ENCODE measurements at regions not wholly inside any gene's neighbourhood (a gene's known extent, or its start where the extent isn't known, plus 50 kb on each side); places are given as distances from the start of the nearest gene placed in this dataset.

- TF ChIP-seq SMAD3 (CRISPR knock-in tag; IDR thresholded peaks at IDR 0.05; ENCODE audit: borderline replicate concordance): no peak
- TF ChIP-seq SOX15 (CRISPR knock-in tag; IDR thresholded peaks at IDR 0.05): no peak
- TF ChIP-seq GABPB1 (CRISPR knock-in tag; IDR thresholded peaks at IDR 0.05): no peak
- TF ChIP-seq, protein P1, sequence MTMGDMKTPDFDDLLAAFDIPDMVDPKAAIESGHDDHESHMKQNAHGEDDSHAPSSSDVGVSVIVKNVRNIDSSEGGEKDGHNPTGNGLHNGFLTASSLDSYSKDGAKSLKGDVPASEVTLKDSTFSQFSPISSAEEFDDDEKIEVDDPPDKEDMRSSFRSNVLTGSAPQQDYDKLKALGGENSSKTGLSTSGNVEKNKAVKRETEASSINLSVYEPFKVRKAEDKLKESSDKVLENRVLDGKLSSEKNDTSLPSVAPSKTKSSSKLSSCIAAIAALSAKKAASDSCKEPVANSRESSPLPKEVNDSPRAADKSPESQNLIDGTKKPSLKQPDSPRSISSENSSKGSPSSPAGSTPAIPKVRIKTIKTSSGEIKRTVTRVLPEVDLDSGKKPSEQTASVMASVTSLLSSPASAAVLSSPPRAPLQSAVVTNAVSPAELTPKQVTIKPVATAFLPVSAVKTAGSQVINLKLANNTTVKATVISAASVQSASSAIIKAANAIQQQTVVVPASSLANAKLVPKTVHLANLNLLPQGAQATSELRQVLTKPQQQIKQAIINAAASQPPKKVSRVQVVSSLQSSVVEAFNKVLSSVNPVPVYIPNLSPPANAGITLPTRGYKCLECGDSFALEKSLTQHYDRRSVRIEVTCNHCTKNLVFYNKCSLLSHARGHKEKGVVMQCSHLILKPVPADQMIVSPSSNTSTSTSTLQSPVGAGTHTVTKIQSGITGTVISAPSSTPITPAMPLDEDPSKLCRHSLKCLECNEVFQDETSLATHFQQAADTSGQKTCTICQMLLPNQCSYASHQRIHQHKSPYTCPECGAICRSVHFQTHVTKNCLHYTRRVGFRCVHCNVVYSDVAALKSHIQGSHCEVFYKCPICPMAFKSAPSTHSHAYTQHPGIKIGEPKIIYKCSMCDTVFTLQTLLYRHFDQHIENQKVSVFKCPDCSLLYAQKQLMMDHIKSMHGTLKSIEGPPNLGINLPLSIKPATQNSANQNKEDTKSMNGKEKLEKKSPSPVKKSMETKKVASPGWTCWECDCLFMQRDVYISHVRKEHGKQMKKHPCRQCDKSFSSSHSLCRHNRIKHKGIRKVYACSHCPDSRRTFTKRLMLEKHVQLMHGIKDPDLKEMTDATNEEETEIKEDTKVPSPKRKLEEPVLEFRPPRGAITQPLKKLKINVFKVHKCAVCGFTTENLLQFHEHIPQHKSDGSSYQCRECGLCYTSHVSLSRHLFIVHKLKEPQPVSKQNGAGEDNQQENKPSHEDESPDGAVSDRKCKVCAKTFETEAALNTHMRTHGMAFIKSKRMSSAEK (CRISPR knock-in tag; IDR thresholded peaks at IDR 0.05; ENCODE audit: borderline replicate concordance): no peak
- TF ChIP-seq, protein P2, sequence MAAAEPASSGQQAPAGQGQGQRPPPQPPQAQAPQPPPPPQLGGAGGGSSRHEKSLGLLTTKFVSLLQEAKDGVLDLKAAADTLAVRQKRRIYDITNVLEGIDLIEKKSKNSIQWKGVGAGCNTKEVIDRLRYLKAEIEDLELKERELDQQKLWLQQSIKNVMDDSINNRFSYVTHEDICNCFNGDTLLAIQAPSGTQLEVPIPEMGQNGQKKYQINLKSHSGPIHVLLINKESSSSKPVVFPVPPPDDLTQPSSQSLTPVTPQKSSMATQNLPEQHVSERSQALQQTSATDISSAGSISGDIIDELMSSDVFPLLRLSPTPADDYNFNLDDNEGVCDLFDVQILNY (CRISPR knock-in tag; IDR thresholded peaks at IDR 0.05): no peak
- no peak for TF ChIP-seq ZNF219 (CRISPR knock-in tag; IDR thresholded peaks at IDR 0.05; ENCODE audit: borderline replicate concordance)
- no peak for TF ChIP-seq ZNF425 (CRISPR knock-in tag; conservative IDR thresholded peaks at IDR 0.05)
- no peak for TF ChIP-seq STAT6 (CRISPR knock-in tag; conservative IDR thresholded peaks at IDR 0.05; ENCODE audit: low read depth)
- no peak for TF ChIP-seq USF1 (CRISPR knock-in tag; IDR thresholded peaks at IDR 0.05)
- TF ChIP-seq, protein P3, sequence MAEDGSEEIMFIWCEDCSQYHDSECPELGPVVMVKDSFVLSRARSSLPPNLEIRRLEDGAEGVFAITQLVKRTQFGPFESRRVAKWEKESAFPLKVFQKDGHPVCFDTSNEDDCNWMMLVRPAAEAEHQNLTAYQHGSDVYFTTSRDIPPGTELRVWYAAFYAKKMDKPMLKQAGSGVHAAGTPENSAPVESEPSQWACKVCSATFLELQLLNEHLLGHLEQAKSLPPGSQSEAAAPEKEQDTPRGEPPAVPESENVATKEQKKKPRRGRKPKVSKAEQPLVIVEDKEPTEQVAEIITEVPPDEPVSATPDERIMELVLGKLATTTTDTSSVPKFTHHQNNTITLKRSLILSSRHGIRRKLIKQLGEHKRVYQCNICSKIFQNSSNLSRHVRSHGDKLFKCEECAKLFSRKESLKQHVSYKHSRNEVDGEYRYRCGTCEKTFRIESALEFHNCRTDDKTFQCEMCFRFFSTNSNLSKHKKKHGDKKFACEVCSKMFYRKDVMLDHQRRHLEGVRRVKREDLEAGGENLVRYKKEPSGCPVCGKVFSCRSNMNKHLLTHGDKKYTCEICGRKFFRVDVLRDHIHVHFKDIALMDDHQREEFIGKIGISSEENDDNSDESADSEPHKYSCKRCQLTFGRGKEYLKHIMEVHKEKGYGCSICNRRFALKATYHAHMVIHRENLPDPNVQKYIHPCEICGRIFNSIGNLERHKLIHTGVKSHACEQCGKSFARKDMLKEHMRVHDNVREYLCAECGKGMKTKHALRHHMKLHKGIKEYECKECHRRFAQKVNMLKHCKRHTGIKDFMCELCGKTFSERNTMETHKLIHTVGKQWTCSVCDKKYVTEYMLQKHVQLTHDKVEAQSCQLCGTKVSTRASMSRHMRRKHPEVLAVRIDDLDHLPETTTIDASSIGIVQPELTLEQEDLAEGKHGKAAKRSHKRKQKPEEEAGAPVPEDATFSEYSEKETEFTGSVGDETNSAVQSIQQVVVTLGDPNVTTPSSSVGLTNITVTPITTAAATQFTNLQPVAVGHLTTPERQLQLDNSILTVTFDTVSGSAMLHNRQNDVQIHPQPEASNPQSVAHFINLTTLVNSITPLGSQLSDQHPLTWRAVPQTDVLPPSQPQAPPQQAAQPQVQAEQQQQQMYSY (CRISPR knock-in tag; IDR thresholded peaks at IDR 0.05): no peak
- TF ChIP-seq, protein P4, sequence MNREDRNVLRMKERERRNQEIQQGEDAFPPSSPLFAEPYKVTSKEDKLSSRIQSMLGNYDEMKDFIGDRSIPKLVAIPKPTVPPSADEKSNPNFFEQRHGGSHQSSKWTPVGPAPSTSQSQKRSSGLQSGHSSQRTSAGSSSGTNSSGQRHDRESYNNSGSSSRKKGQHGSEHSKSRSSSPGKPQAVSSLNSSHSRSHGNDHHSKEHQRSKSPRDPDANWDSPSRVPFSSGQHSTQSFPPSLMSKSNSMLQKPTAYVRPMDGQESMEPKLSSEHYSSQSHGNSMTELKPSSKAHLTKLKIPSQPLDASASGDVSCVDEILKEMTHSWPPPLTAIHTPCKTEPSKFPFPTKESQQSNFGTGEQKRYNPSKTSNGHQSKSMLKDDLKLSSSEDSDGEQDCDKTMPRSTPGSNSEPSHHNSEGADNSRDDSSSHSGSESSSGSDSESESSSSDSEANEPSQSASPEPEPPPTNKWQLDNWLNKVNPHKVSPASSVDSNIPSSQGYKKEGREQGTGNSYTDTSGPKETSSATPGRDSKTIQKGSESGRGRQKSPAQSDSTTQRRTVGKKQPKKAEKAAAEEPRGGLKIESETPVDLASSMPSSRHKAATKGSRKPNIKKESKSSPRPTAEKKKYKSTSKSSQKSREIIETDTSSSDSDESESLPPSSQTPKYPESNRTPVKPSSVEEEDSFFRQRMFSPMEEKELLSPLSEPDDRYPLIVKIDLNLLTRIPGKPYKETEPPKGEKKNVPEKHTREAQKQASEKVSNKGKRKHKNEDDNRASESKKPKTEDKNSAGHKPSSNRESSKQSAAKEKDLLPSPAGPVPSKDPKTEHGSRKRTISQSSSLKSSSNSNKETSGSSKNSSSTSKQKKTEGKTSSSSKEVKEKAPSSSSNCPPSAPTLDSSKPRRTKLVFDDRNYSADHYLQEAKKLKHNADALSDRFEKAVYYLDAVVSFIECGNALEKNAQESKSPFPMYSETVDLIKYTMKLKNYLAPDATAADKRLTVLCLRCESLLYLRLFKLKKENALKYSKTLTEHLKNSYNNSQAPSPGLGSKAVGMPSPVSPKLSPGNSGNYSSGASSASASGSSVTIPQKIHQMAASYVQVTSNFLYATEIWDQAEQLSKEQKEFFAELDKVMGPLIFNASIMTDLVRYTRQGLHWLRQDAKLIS (CRISPR knock-in tag; IDR thresholded peaks at IDR 0.05; ENCODE audit: borderline replicate concordance): no peak
- TF ChIP-seq JAZF1 (CRISPR knock-in tag; IDR thresholded peaks at IDR 0.05): no peak
- TF ChIP-seq, protein P5, sequence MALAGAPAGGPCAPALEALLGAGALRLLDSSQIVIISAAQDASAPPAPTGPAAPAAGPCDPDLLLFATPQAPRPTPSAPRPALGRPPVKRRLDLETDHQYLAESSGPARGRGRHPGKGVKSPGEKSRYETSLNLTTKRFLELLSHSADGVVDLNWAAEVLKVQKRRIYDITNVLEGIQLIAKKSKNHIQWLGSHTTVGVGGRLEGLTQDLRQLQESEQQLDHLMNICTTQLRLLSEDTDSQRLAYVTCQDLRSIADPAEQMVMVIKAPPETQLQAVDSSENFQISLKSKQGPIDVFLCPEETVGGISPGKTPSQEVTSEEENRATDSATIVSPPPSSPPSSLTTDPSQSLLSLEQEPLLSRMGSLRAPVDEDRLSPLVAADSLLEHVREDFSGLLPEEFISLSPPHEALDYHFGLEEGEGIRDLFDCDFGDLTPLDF (CRISPR knock-in tag; IDR thresholded peaks at IDR 0.05): no peak
- no peak for TF ChIP-seq ZNF423 (CRISPR knock-in tag; IDR thresholded peaks at IDR 0.05)
- no peak for TF ChIP-seq ZNF317 (CRISPR knock-in tag; IDR thresholded peaks at IDR 0.05; ENCODE audit: borderline replicate concordance, low read depth)
- TF ChIP-seq FOXJ3 (CRISPR knock-in tag; IDR thresholded peaks at IDR 0.05; ENCODE audit: borderline replicate concordance): no peak
- TF ChIP-seq MXD4 (CRISPR knock-in tag; IDR thresholded peaks at IDR 0.05; ENCODE audit: borderline replicate concordance): no peak
- no peak for TF ChIP-seq NR2C2 (CRISPR knock-in tag; IDR thresholded peaks at IDR 0.05)
- POLR2A ChIA-PET: no interaction called here
- CTCF ChIA-PET: no interaction called here
- Mint-ChIP-seq H3K4me3 (no peak overlapping the region), H3K36me3 (peaks cover 5% of the 10 kb centered on the region; the same call in 1 of the 2 replicates), H3K27me3 (ENCODE audit: low read depth) (no peaks in the 10 kb centered on the region), H3K27ac (no peak overlapping the region), H3K9me3 (peaks cover 14% of the 10 kb centered on the region), H3K4me1 (peaks cover 34% of the 10 kb centered on the region)
- DNase-seq (ENCODE audit: low spot score): no peak
- ATAC-seq: no peak
Observed at GRCh38 chr3:21020043-21020442, 731.0 kb downstream of the ZNF385D start.
